GM12892 (cell line): ENCODE measurements at regions not wholly inside any gene's neighbourhood (a gene's known extent, or its start where the extent isn't known, plus 50 kb on each side); places are given as distances from the start of the nearest gene placed in this dataset.
A peak's percentile ranks its signal among the peaks of the same experiment; 100 is the strongest.
"Not testable (repeated sequence)": the region's sequence is repeated elsewhere in the genome, so short reads cannot be mapped to it uniquely, and the experiment has no call there.

Experiments
- DNase-seq: peaks from one replicate; pipeline ENCODE4 v3.0.0; 2011; ENCODE audit not compliant: insufficient read length
- FAIRE-seq: peaks from 2 replicates; lab custom pipeline; 2011; peaks lifted over from hg19 to GRCh38; lab: Jason Lieb, UNC
- POLR2A ChIP-seq: IDR thresholded peaks from 2 replicates; pipeline ENCODE4 v1.6.1; 2011; ENCODE audit warnings: low read depth, low read length, control low read depth
- POLR2AphosphoS5 ChIP-seq: IDR thresholded peaks from 2 replicates; pipeline ENCODE4 v1.6.1; 2011; ENCODE audit warnings: low read depth, low read length, control low read depth
- TAF1 ChIP-seq: IDR thresholded peaks from 2 replicates; pipeline ENCODE4 v1.6.1; 2011; ENCODE audit warnings: low read depth, mild to moderate bottlenecking, control low read depth, low read length, borderline replicate concordance

GRCh38 chr5:45774528-45774927 lies 78.3 kb upstream of the HCN1 start:
- DNase-seq (no peak), FAIRE-seq (no peak)
- TF ChIP-seq POLR2AphosphoS5 (no peak), TAF1 (no peak), POLR2A (no peak)

- TF ChIP-seq TAF1: no peak
- no peak for TF ChIP-seq POLR2AphosphoS5
- no peak for TF ChIP-seq POLR2A
- FAIRE-seq (peak; percentile 40), DNase-seq (no peak)
These were observed 76.2 kb upstream of the HCN1 start for GRCh38 chr5:45772402-45772801.

GRCh38 chr5:45765561-45765960 lies 69.4 kb upstream of the HCN1 start:
- DNase-seq (no peak), FAIRE-seq (no peak)
- TF ChIP-seq TAF1 (no peak), POLR2A (no peak), POLR2AphosphoS5 (no peak)

GRCh38 chr5:45750574-45750973 lies 54.4 kb upstream of the HCN1 start:
- no peak for FAIRE-seq
- no peak for DNase-seq
- TF ChIP-seq POLR2AphosphoS5: no peak
- no peak for TF ChIP-seq POLR2A
- no peak for TF ChIP-seq TAF1

- DNase-seq, FAIRE-seq: not testable (repeated sequence)
These were observed 52.3 kb upstream of the HCN1 start for GRCh38 chr5:45748511-45748910.
